Mucosa of descending colon (tissue), 3 donors: ENCODE measurements at regions not wholly inside any gene's neighbourhood (a gene's known extent, or its start where the extent isn't known, plus 50 kb on each side); places are given as distances from the start of the nearest gene placed in this dataset.

Experiments
- ATAC-seq: fragments of 200-7000 bp; cut with Tn5 transposase; one replicate; pipeline ENCODE4 v1.9.1; 2020; ENCODE audit warnings: mild to moderate bottlenecking, moderate library complexity
- DNase-seq, 3 donors: peaks; one replicate each; pipeline ENCODE4 v3.0.0-alpha.2; 2020
- H3K36me3 ChIP-seq: fragments of 200-600 bp; one replicate; pipeline ENCODE4 v1.8.0; 2021; ENCODE audit warnings: low read depth, mild to moderate bottlenecking
- H3K4me1 ChIP-seq: fragments of 200-600 bp; one replicate; pipeline ENCODE4 v1.8.0; 2021; ENCODE audit warnings: low read depth, mild to moderate bottlenecking
- H3K4me3 ChIP-seq: fragments of 200-600 bp; one replicate; pipeline ENCODE4 v1.8.0; 2021; ENCODE audit warnings: mild to moderate bottlenecking
- H3K9me3 ChIP-seq: fragments of 200-600 bp; one replicate; pipeline ENCODE4 v1.8.0; 2021; ENCODE audit warnings: mild to moderate bottlenecking
- intact Hi-C, 2 donors: fragments of 100-400 bp; cut with DNase I in 1 of 2; cut with micrococcal nuclease in 1 of 2; formaldehyde crosslinking; loops; one replicate each; pipeline versions ENCODE4 v1.11.0 to v1.11.1; 2022; cut with DNase I, micrococcal nuclease
- TF ChIP-seq, protein P1 (sequence below): fragments of 200-600 bp; IDR thresholded peaks from one replicate; pipeline ENCODE4 v1.8.0; 2022; ENCODE audit warnings: antibody characterized with exemption, mild to moderate bottlenecking
- donor health status: DM: no; HTN: no; CAD: no; lungs with moderate emphysema.
- donor health status: DM: no; HTN: no; CAD: no.
- donor health status: DM: no; HTN: yes; CAD: no.

DNA sequence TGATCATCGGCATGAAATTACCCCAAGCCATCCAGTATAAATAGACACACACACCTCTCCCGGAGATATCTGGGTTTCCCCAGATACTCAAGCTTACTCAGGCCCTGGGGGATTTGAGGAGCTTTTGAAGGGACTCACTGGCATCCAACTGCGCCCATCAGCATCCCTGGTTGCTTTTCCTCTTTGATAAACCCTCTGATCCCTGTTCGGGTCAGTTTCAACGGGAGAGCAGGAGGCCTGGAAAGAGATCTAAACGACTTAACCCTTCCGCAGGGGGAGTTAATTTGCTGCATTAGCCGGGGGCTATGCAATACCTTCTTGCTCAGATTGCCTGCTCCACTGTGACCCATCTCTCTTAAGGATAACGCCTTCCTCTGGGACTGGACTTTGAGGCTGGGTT is 76.6 kb downstream of the MAF start:
- DNase-seq (no peak), ATAC-seq (no peak)
- H3K4me3 ChIP-seq = no peak overlapping the region
- TF ChIP-seq, protein P1, sequence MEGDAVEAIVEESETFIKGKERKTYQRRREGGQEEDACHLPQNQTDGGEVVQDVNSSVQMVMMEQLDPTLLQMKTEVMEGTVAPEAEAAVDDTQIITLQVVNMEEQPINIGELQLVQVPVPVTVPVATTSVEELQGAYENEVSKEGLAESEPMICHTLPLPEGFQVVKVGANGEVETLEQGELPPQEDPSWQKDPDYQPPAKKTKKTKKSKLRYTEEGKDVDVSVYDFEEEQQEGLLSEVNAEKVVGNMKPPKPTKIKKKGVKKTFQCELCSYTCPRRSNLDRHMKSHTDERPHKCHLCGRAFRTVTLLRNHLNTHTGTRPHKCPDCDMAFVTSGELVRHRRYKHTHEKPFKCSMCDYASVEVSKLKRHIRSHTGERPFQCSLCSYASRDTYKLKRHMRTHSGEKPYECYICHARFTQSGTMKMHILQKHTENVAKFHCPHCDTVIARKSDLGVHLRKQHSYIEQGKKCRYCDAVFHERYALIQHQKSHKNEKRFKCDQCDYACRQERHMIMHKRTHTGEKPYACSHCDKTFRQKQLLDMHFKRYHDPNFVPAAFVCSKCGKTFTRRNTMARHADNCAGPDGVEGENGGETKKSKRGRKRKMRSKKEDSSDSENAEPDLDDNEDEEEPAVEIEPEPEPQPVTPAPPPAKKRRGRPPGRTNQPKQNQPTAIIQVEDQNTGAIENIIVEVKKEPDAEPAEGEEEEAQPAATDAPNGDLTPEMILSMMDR = no peak
- no peaks in the 10 kb centered on the region for H3K4me1 ChIP-seq
- intact Hi-C loops = no loop called here
- no peaks in the 10 kb centered on the region for H3K9me3 ChIP-seq
- no peaks in the 10 kb centered on the region for H3K36me3 ChIP-seq

DNA sequence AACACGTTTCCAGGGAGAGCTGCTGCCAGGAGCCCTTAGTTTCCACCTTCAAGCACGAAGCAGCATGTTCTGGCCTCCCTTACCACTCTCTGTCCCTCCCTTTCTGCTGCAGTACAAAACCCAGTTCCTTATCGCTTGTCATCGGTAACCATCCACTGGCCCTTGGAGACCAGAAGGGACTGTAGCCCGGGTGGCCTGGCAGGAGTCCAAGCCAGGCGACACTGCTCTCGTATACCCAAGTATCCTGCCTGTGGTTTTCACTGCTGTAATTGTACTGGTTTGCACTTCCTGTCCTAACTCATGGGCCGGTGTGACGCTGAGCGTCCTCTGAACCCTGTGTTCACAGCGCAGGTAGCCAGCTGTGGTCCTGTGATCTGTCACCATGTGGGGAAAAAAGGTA is 81.1 kb downstream of the MAF start:
- peak; percentile 24 for ATAC-seq
- TF ChIP-seq, protein P1 = no peak
- H3K9me3 ChIP-seq = no peaks in the 10 kb centered on the region
- H3K4me3 ChIP-seq = no peak overlapping the region
- H3K4me1 ChIP-seq = no peaks in the 10 kb centered on the region
- peak in 2 of 3 donors; percentile 32 to 56 for DNase-seq
- no peaks in the 10 kb centered on the region for H3K36me3 ChIP-seq
- intact Hi-C loops = no loop called here

DNA sequence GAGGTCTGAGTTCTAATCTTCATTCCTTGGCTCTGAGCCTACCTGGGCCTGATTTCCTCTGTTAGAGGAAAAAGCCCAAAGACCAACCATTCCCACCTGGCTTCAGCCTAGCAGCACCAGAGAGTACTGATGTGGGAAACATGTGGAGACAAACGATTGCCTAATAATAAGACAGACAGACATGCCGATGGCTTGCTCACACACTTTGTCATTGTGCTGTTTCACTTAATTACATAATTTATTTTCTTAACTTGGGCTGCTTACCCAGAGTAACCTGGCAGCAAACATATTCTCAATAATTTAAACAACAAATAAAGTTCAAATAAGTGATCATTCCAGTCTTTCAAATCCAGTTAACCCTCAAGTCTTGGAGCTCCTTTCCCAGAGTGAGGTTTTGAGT is 83.4 kb downstream of the MAF start:
- TF ChIP-seq, protein P1 = no peak
- ATAC-seq (no peak), DNase-seq (no peak)
- intact Hi-C loops = no loop called here
- H3K4me1 ChIP-seq = no peaks in the 10 kb centered on the region
- no peaks in the 10 kb centered on the region for H3K36me3 ChIP-seq
- no peaks in the 10 kb centered on the region for H3K9me3 ChIP-seq
- no peak overlapping the region for H3K4me3 ChIP-seq

DNA sequence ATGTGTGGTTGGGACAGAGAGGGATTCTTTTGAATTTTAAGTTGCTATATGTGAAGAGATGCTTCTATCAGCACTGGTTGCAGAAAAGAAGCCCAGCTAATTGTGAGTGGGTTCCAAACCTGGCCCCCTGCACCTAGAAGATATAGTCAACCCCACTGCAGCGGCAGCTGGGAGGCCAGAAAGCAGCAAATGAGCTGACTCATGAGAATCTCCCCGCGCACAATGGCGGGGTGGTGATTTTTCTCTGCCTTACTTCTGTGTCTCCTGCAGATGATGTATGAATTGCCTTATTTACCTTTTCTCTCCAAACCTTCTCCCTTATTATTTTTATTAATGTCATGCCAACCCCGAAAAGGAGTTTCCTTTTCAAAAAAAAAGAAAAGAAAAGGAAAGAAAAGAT is 89.7 kb downstream of the MAF start:
- TF ChIP-seq, protein P1 = no peak

DNA sequence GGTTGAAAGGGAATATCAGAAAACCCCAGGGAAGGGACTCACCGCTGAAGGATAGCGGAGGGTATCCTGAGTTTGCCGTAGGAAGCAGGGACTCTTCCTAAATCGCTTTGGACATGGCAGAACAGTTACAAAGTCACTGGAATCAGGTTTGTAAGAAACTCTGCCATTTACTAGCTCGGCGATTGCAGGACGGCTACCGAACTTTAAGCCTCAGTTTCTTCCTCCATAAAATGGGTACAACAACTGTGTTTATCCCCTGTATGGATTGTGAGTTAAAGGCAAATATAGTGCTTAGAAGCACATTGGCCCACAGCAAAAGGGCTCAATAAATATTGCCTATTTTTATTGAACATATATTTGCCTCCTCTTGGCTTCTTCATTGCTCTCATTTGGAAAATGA is 90.6 kb downstream of the MAF start:
- no peaks in the 10 kb centered on the region for H3K9me3 ChIP-seq
- TF ChIP-seq, protein P1 = no peak
- ATAC-seq (no peak), DNase-seq (no peak)
- intact Hi-C loops = no loop called here
- no peaks in the 10 kb centered on the region for H3K4me1 ChIP-seq
- H3K4me3 ChIP-seq = no peak overlapping the region
- no peaks in the 10 kb centered on the region for H3K36me3 ChIP-seq

More for the DNA sequence above, 89.7 kb downstream of the MAF start:
- Histone ChIP-seq H3K9me3 (no peaks in the 10 kb centered on the region), H3K4me3 (no peak overlapping the region), H3K36me3 (no peaks in the 10 kb centered on the region), H3K4me1 (no peaks in the 10 kb centered on the region)
- intact Hi-C loops = no loop called here
- DNase-seq (no peak), ATAC-seq (no peak)

DNA sequence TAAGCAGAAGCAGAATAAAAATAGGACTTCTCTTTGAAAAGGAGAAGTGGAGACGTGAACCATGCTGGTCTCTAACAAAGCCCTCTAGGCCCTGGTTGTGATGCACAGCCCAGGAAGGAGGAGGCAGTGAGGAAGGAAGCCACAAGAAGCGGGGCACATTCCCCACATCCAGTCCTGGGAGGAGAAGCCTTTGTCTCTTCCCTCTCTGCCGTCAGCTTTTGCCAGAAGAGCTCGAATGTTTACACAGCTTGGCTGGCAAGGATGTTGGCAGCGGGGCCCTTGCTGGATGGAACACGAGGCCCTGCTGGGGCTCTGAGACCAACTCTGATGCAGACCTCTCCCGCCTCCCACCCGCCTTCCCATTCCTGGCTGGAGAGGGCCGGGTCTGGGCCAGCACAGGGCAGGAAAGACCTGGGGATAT is 91.3 kb downstream of the MAF start:
- Histone ChIP-seq H3K36me3 (no peaks in the 10 kb centered on the region), H3K4me3 (no peak overlapping the region), H3K4me1 (no peaks in the 10 kb centered on the region), H3K9me3 (no peaks in the 10 kb centered on the region)
- TF ChIP-seq, protein P1 = no peak
- intact Hi-C loops = no loop called here
- DNase-seq (peak in 2 of 3 donors; percentile 8 to 28), ATAC-seq (peak; percentile 43)
